ENCODE measurements at regions not wholly inside any gene's neighbourhood (a gene's known extent, or its start where the extent isn't known, plus 50 kb on each side); places are given as distances from the start of the nearest gene placed in this dataset.

DNA sequence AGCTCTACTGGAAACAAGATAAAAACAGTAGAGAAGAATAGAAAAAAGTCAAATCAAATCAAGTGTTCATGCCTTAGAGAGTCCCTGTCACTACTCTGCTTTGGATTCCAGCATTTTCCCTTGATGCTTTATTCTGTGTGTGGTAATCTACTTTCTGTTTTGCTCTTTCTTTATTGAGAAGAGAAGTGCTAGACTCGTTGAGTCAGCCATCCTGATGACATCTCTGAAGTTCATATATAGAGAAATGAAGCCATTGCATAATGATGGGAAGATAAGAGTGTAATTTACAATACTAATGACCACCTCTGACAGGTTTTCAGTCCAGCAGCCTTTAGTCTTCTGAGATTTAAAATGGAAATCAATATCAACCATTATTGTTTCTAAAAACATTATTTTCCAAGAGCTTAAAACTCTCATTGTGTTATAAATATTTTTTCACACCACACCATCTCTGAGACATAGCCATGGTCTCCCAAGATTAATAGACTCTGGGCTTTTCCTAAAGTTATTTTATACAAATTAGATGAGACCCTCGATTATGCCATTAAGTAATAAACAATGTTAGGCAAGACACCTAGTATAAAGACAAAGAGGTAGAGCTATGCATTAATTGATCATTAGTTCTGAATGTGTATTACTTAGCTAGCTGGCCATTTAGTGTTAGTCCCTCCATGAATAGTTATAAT is 679.0 kb upstream of the ACVR2A start:
- DNase-seq (ENCODE audit: low read depth), result no peak
- H3K4me3 ChIP-seq (ENCODE audit: low read length), result no peak overlapping the region
- TF ChIP-seq, protein P1, sequence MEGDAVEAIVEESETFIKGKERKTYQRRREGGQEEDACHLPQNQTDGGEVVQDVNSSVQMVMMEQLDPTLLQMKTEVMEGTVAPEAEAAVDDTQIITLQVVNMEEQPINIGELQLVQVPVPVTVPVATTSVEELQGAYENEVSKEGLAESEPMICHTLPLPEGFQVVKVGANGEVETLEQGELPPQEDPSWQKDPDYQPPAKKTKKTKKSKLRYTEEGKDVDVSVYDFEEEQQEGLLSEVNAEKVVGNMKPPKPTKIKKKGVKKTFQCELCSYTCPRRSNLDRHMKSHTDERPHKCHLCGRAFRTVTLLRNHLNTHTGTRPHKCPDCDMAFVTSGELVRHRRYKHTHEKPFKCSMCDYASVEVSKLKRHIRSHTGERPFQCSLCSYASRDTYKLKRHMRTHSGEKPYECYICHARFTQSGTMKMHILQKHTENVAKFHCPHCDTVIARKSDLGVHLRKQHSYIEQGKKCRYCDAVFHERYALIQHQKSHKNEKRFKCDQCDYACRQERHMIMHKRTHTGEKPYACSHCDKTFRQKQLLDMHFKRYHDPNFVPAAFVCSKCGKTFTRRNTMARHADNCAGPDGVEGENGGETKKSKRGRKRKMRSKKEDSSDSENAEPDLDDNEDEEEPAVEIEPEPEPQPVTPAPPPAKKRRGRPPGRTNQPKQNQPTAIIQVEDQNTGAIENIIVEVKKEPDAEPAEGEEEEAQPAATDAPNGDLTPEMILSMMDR (conservative IDR thresholded peaks at IDR 0.05; ENCODE audit: low read length), result no peak

DNA sequence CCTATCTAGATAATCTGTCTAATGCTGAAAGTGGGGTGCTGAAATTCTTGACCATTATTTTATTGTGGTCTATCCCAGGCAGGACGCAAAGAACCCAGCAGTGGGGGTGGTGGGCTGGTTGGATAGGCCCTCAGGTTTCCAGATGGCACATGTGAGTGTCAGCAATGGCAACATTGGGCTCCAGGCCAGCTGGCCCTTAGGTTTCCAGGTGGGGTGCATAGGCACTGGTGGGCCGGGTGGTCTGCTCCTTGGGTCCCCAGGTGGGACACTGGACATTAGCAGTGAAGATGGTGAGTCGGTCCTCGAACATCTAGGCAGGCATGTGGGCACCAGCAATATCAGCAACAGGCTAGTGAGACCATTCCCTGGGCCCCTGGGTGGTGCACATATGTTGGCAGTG is 680.3 kb upstream of the ACVR2A start:
- DNase-seq (ENCODE audit: low read depth), result no peak
- H3K4me3 ChIP-seq (ENCODE audit: low read length), result no peak overlapping the region
- TF ChIP-seq, protein P1 (conservative IDR thresholded peaks at IDR 0.05; ENCODE audit: low read length), result no peak

DNA sequence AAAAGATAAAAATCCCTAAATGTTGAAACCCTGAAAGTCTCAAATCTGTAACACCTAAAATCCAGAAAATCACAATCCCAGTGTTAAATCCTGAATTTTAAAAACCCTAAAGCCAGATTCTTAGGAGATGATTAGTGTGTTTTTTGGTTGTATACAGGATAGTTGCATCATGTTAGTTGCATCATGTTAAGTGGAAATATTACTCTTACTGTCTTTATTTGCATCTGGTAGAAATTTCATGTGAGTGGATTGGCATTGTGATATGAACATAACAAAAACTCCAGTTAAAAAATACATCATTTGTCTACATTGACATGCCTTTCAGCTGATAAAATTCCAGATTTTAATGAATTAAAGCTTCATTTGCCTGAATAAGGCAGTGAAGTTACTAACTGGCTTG is 683.1 kb upstream of the ACVR2A start:
- no peak overlapping the region for H3K4me3 ChIP-seq (ENCODE audit: low read length)
- DNase-seq (ENCODE audit: low read depth), result peak; percentile 37
- TF ChIP-seq, protein P1 (conservative IDR thresholded peaks at IDR 0.05; ENCODE audit: low read length), result no peak

- DNase-seq (ENCODE audit: low read depth), result no peak
- no peak overlapping the region for H3K4me3 ChIP-seq (ENCODE audit: low read length)
- TF ChIP-seq, protein P1 (conservative IDR thresholded peaks at IDR 0.05; ENCODE audit: low read length), result no peak
Measured at GRCh38 chr2:147156970-147157369, 687.9 kb upstream of the ACVR2A start.

GRCh38 chr2:147150241-147150635 is 694.6 kb upstream of the ACVR2A start:
- TF ChIP-seq, protein P1 (conservative IDR thresholded peaks at IDR 0.05; ENCODE audit: low read length), result no peak
- H3K4me3 ChIP-seq (ENCODE audit: low read length), result no peak overlapping the region
- DNase-seq (ENCODE audit: low read depth), result no peak

DNA sequence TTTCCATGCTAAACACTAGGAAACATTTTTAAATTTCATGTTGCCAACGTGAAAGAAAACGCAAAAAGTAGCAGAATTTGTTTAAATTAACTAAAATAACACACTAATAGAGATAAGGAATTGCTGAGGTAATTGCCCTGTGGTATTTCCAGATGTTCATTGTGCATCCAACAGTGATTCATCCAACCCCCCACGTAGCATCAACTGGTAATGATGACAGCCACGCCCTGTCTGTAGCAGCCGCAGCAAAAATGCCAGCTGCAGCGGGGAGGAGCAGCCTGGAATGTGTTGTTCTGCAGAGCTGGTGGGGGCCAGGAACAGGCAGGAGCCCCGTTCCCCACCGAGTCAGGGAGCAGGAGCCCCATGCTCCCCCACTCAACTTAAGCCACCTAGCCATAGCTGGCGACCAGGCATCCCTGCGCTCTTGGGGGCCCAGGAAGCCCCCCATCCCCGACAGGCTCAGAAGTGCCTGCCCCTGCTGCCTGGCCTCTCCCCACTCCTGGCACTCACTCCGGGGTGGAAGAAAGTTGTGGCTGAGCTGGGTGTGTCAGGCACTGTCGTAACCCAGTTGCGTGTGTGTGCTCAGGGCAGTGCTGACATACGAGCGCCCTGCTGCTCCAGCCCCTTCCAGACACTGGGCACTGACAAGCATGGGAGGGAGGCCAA is 695.1 kb upstream of the ACVR2A start:
- no peak overlapping the region for H3K4me3 ChIP-seq (ENCODE audit: low read length)
- peak; percentile 69 for DNase-seq (ENCODE audit: low read depth)
- TF ChIP-seq, protein P1 (conservative IDR thresholded peaks at IDR 0.05; ENCODE audit: low read length), result no peak

DNA sequence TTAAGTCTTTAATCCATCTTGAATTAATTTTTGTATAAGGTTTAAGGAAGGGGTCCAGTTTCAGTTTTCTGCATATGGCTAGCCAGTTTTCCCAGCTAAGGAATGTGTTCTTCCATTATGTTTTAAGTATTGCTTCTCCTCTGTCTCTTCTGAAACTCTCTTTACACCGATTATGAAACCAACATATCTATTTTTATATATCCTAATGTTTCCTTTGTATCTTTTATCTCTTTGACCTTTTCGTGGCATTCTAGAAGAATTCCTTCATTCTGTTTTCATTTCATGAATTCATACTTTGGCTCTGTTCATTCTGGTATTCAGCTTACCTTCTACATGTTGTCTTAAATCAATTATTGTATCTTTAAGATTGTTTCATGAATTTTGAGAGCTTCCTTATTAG is 697.0 kb upstream of the ACVR2A start:
- no peak for DNase-seq (ENCODE audit: low read depth)
- TF ChIP-seq, protein P1 (conservative IDR thresholded peaks at IDR 0.05; ENCODE audit: low read length), result no peak
- H3K4me3 ChIP-seq (ENCODE audit: low read length), result no peak overlapping the region
